Medulla oblongata (tissue), 1 donor: ENCODE measurements at regions not wholly inside any gene's neighbourhood (a gene's known extent, or its start where the extent isn't known, plus 50 kb on each side); places are given as distances from the start of the nearest gene placed in this dataset.
"Not testable (repeated sequence)": the region's sequence is repeated elsewhere in the genome, so short reads cannot be mapped to it uniquely, and the experiment has no call there.

Source experiments
- DNase-seq: peaks from one replicate; pipeline ENCODE4 v3.0.0-alpha.2; 2015; ENCODE audit errors: extremely low spot score

DNA sequence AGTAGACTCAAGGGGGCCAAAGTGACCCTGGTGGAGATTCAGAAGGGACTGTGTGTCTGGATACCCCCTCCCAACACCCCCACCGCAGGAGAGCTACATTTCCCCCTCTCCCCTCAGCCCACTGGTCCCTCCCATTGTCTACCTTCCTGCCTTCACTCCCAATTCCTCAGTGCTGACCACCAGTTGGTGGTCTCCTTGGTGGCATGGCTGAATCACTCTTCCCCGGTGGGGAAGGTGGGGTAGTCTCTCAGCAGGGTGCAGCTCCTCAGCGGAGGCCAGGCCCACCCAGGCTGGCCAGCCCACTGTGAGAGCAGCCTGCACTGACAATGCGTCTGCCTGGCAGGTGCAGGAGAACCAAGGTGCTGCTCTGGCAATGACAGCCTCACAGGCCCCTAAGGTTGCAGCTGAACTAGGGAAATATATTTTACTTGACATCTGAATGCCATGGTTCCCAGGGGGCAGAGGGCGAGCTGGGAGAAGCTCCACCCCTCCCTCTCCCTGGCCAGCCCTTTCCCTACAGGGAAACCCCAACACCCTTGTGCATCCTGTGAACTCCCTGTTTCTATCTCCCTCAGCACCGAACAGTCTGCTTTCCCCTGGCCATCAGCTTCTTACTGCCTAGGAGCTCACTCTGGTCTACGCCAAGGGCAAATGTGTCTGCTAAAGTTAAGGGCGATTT lies 62.6 kb upstream of the PAX8 start:
- DNase-seq, result no peak

DNA sequence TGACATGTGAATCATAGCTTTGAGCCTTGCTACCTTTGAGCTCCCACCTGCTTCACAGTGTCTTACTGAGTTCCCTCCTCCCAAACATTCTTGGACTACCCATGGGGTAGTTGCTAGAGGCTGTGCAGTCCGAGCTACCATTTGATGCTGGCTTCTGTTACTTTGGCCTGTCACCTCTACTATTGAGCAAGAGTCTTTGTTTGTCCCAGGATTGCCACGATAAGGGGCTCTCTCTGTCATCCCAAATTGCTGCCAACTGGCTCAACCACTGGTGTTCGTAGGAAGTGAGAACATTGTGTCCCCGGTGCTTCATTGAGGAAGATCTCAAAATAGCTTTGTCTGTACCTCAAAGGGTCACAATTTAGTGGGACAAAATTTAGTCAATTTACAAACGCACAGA lies 59.1 kb upstream of the PAX8 start:
- no peak for DNase-seq

DNA sequence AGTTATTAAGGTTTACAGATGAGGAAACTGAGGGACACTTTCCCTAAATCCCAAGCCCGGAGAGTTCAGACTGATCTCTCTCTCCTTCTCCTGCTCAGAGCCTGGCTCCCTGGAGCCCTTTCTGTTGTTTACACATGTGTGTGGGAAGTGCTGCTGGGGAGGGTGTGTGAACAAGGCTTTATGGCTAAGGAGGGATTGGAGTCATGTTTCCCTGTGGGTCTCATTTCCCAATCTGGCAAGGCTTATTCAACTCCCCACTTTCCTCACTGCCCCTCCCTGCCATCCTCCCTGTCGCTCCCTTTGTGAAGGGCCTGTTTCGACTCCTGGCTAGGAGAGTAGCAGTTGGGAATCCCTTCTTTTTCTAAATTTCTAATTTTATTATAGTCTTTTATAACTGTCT lies 57.3 kb upstream of the PAX8 start:
- DNase-seq, result not testable (repeated sequence)

DNA sequence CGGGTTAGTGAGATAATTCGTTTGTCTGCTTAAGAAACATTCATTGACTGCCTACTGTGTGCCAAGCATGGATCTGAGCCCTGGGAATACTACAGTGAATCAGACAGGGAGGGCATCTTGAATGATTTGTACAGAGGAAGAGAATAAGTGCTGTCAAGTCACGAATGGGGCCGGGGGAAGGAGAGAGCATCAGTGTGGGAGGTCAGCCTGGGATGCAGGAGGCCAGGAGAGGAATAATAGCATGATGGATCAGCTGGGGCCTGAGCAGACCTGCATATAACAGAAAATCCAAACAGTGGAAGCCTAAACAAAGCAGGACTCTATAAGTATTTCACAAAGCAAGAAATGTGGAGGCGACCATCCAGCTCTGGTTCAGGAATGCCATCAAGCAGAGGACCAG lies 55.4 kb upstream of the PAX8 start:
- DNase-seq, result no peak

DNA sequence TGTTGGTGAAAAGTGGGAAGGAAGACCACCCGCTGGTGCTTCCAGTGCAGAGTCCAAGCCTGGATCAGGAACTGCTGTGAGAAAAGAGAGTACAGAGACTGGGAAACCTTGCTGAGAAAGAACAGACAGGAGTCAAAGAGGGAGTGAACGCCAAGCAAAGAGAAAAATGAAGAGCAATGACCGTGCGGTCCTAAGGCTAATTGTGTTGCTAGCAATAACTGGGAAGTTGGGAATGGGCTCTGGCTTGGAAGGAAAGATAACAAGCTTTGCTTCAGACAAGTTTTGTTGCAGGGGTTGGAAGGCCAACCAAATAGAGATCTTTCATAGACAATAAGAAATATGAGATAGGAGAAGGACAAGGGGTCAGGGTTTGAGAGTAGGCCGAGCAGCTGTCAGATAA lies 55.0 kb upstream of the PAX8 start:
- not testable (repeated sequence) for DNase-seq

DNA sequence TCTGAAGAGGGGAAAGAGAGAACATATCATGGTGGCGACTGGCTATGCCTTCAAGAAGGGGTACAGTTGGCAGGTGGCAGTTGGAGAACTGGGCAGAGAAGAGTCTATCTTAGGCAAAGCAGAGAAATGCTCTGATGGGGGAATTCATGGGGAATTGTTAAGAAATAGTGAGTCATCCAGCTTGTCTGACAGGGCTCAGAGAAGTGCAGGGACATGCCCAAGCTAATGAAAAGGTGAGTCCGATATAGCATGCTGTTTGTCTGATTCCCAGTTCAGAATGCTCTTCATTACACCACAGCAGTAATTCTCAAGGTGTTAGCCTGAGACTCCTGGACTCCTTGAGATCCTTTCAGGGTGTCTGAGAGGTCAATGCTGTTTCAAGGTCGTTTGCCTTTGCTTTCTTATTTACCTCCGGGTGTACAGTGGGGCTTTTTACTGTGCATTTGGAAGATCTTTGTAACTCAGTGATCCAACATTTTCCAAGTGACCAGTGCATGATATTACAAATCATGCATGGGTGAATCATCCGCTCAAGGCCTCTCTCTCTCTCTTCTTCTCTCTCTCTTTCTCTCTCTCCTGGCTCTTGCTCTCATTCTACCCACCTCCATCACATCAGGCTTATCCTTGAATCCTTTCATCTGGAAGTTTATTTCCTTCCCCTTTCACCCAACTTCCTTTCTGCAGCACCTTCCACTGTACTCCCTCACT lies 51.5 kb upstream of the PAX8 start:
- DNase-seq, result not testable (repeated sequence)

DNA sequence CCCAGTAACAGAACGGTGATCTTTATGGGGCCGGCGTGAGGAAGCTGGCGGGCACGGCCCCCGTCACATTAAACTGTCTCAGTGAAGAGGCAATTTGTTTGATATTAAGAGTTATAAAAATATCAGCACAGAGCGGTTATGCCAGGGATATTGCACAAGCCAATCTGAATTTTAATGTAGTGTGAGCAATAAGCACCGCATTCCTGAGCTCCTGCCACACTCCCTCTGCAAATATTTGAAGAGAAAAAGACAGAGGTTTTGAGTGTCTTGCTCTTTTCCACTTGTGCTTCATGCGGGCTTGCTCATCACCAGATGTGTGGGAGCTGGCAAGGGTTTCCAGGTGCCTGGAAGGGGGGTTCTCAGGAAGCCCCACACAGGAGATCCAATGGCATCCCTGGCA lies 50.3 kb upstream of the PAX8 start:
- not testable (repeated sequence) for DNase-seq

DNA sequence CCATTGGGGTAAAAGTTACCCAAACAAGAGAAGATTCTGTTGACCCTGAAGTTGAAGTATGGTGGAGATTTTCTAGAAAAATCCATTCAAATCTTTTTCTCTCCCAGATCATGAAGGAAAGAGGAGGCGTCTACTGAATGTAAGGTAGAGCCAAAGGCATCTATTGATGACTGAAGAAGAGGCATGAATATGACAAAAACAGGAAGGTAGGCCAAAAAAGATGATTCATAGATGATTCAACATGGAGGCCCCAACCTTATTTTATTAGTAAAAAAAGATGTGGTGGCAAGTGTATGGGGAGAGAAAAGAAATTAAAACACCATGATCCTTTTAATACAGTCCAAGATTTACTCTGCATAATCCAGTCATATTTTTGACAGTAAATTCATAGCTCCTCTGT lies 49.9 kb upstream of the PAX8 start:
- DNase-seq, result not testable (repeated sequence)
